ENCODE measurements at regions not wholly inside any gene's neighbourhood (a gene's known extent, or its start where the extent isn't known, plus 50 kb on each side); places are given as distances from the start of the nearest gene placed in this dataset.

DNA sequence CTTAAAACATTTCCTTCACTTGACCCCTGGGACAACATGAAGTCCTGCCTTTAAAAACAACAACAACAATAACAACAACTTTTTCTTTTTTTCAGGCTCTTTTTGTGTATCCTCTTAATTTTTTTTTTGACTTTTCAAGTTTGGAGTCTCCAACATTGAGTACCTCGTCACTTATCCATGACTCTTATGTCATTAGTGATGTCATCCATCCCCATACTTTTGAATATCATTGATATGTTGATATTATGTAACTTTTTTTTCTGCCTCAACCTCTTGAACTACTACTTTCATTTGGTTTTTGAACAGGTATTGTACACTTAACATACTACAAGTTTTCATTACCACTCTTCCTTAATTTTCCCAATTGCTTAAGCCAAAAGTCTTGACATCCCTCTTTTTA, 143.0 kb upstream of the ATXN7L3B start:
- no peak for TF ChIP-seq POLR2A (IDR thresholded peaks at IDR 0.05)
- TF ChIP-seq, protein P1, sequence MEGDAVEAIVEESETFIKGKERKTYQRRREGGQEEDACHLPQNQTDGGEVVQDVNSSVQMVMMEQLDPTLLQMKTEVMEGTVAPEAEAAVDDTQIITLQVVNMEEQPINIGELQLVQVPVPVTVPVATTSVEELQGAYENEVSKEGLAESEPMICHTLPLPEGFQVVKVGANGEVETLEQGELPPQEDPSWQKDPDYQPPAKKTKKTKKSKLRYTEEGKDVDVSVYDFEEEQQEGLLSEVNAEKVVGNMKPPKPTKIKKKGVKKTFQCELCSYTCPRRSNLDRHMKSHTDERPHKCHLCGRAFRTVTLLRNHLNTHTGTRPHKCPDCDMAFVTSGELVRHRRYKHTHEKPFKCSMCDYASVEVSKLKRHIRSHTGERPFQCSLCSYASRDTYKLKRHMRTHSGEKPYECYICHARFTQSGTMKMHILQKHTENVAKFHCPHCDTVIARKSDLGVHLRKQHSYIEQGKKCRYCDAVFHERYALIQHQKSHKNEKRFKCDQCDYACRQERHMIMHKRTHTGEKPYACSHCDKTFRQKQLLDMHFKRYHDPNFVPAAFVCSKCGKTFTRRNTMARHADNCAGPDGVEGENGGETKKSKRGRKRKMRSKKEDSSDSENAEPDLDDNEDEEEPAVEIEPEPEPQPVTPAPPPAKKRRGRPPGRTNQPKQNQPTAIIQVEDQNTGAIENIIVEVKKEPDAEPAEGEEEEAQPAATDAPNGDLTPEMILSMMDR (IDR thresholded peaks at IDR 0.05): no peak

Measured in breast epithelium (tissue), 3 donors.